AG04449 (cell line): ENCODE measurements at regions not wholly inside any gene's neighbourhood (a gene's known extent, or its start where the extent isn't known, plus 50 kb on each side); places are given as distances from the start of the nearest gene placed in this dataset.

Experiments used
- CTCF ChIA-PET: fragments of 350-600 bp; formaldehyde crosslinking; extraction: SDS; loops from one replicate; lab custom pipeline; 2021; ENCODE audit warnings: antibody characterized with exemption; lab: Yijun Ruan, JAX
- POLR2A ChIA-PET: fragments of 400-600, 350-600 bp; formaldehyde crosslinking; extraction: SDS; loops from one replicate; lab custom pipeline; 2020; ENCODE audit warnings: antibody characterized with exemption, inconsistent platforms; lab: Yijun Ruan, JAX
- DNase-seq: peaks from one replicate; pipeline ENCODE4 v3.0.0-alpha.2; 2010; ENCODE audit warnings: low read depth, low spot score
- H3K4me3 ChIP-seq: 2 replicates; pipeline ENCODE4 v1.5.1; 2011; ENCODE audit warnings: low read depth, mild to moderate bottlenecking, control low read depth, low read length
- TF ChIP-seq, protein P1 (sequence below): IDR thresholded peaks from one replicate; pipeline ENCODE4 v1.5.1; 2011; ENCODE audit warnings: mild to moderate bottlenecking, moderate library complexity, low read length, control low read depth, inconsistent platforms; ENCODE audit not compliant: insufficient read depth; ENCODE audit errors: missing control alignments

- CTCF ChIA-PET = no interaction called here
- TF ChIP-seq, protein P1, sequence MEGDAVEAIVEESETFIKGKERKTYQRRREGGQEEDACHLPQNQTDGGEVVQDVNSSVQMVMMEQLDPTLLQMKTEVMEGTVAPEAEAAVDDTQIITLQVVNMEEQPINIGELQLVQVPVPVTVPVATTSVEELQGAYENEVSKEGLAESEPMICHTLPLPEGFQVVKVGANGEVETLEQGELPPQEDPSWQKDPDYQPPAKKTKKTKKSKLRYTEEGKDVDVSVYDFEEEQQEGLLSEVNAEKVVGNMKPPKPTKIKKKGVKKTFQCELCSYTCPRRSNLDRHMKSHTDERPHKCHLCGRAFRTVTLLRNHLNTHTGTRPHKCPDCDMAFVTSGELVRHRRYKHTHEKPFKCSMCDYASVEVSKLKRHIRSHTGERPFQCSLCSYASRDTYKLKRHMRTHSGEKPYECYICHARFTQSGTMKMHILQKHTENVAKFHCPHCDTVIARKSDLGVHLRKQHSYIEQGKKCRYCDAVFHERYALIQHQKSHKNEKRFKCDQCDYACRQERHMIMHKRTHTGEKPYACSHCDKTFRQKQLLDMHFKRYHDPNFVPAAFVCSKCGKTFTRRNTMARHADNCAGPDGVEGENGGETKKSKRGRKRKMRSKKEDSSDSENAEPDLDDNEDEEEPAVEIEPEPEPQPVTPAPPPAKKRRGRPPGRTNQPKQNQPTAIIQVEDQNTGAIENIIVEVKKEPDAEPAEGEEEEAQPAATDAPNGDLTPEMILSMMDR = no peak
Observed at GRCh38 chr11:82004537-82005213, 729.0 kb downstream of the FAM181B start.

GRCh38 chr11:82003671-82004515 is 729.8 kb downstream of the FAM181B start:
- CTCF ChIA-PET = no interaction called here
- POLR2A ChIA-PET = no interaction called here
- TF ChIP-seq, protein P1 = no peak
- H3K4me3 ChIP-seq = no peak overlapping the region
- DNase-seq = no peak

More at GRCh38 chr11:82004537-82005213, 729.0 kb downstream of the FAM181B start:
- POLR2A ChIA-PET = no interaction called here
- H3K4me3 ChIP-seq = no peak overlapping the region
- DNase-seq = no peak

GRCh38 chr11:82003024-82003423 is 730.6 kb downstream of the FAM181B start:
- H3K4me3 ChIP-seq = no peak overlapping the region
- CTCF ChIA-PET = no interaction called here
- no peak for DNase-seq
- TF ChIP-seq, protein P1 = no peak
- POLR2A ChIA-PET = no interaction called here

GRCh38 chr11:81995889-81996288 is 737.8 kb downstream of the FAM181B start:
- ChIA-PET POLR2A (no interaction called here), CTCF (no interaction called here)
- no peak for DNase-seq
- TF ChIP-seq, protein P1 = no peak
- H3K4me3 ChIP-seq = no peak overlapping the region

- TF ChIP-seq, protein P1 = no peak
- H3K4me3 ChIP-seq = no peak overlapping the region
- no peak for DNase-seq
- ChIA-PET POLR2A (no interaction called here), CTCF (no interaction called here)
Observed at GRCh38 chr11:81993755-81994154, 739.9 kb downstream of the FAM181B start.
